ENCODE measurements at regions not wholly inside any gene's neighbourhood (a gene's known extent, or its start where the extent isn't known, plus 50 kb on each side); places are given as distances from the start of the nearest gene placed in this dataset.

- CTCF ChIA-PET: no interaction called here
Measured at GRCh38 chr9:17865881-17866280, 287.0 kb downstream of the SH3GL2 start.

GRCh38 chr9:17870722-17871121 is 291.9 kb downstream of the SH3GL2 start:
- intact Hi-C loops (cut with micrococcal nuclease; ENCODE audit: unreplicated experiment): no loop called here
- Histone ChIP-seq H3K4me3 (ENCODE audit: low read depth, low read length) (no peak overlapping the region), H3K4me1 (no peaks in the 10 kb centered on the region), H3K36me3 (ENCODE audit: control insufficient read depth, insufficient read depth, low read length) (no peaks in the 10 kb centered on the region), H3K27me3 (replicated peaks; ENCODE audit: control insufficient read depth, insufficient read depth, low read length) (no peaks in the 10 kb centered on the region), H3K9me3 (no peaks in the 10 kb centered on the region)
- TF ChIP-seq CTCF (IDR thresholded peaks at IDR 0.05; ENCODE audit: insufficient read depth in 1 of 2, low read depth in 1 of 2, low read length in 1 of 2, severe bottlenecking in 1 of 2, unreplicated experiment in 1 of 2): no peak
- Mint-ChIP-seq H3K9me3 (ENCODE audit: unreplicated experiment) (peaks cover 9% of the 10 kb centered on the region), H3K27ac (ENCODE audit: unreplicated experiment) (no peak overlapping the region), H3K27me3 (ENCODE audit: insufficient read depth, unreplicated experiment) (peaks cover 8% of the 10 kb centered on the region), H3K36me3 (ENCODE audit: insufficient read depth, unreplicated experiment) (no peaks in the 10 kb centered on the region), H3K4me3 (ENCODE audit: unreplicated experiment) (no peak overlapping the region), H3K4me1 (ENCODE audit: low read depth, unreplicated experiment) (no peaks in the 10 kb centered on the region)
- POLR2A ChIA-PET: no interaction called here
- CTCF ChIA-PET: no interaction called here
- no peak for DNase-seq
- BruUV-seq (replicated peaks): no TSS peak

More at GRCh38 chr9:17865881-17866280, 287.0 kb downstream of the SH3GL2 start:
- TF ChIP-seq CTCF (IDR thresholded peaks at IDR 0.05; ENCODE audit: insufficient read depth in 1 of 2, low read depth in 1 of 2, low read length in 1 of 2, severe bottlenecking in 1 of 2, unreplicated experiment in 1 of 2): no peak
- BruUV-seq (replicated peaks): no TSS peak
- Mint-ChIP-seq H3K27me3 (ENCODE audit: insufficient read depth, unreplicated experiment) (peaks cover 8% of the 10 kb centered on the region), H3K27ac (ENCODE audit: unreplicated experiment) (no peak overlapping the region), H3K4me3 (ENCODE audit: unreplicated experiment) (no peak overlapping the region), H3K4me1 (ENCODE audit: low read depth, unreplicated experiment) (no peaks in the 10 kb centered on the region), H3K36me3 (ENCODE audit: insufficient read depth, unreplicated experiment) (no peaks in the 10 kb centered on the region), H3K9me3 (ENCODE audit: unreplicated experiment) (no peaks in the 10 kb centered on the region)
- DNase-seq: no peak
- intact Hi-C loops (cut with micrococcal nuclease; ENCODE audit: unreplicated experiment): no loop called here
- H3K4me1 ChIP-seq: no peaks in the 10 kb centered on the region
- no peak overlapping the region for H3K4me3 ChIP-seq (ENCODE audit: low read depth, low read length)
- POLR2A ChIA-PET: no interaction called here
- H3K36me3 ChIP-seq (ENCODE audit: control insufficient read depth, insufficient read depth, low read length): no peaks in the 10 kb centered on the region
- H3K27me3 ChIP-seq (replicated peaks; ENCODE audit: control insufficient read depth, insufficient read depth, low read length): no peaks in the 10 kb centered on the region
- no peaks in the 10 kb centered on the region for H3K9me3 ChIP-seq

GRCh38 chr9:17871213-17871890 is 292.5 kb downstream of the SH3GL2 start:
- Histone ChIP-seq H3K36me3 (ENCODE audit: control insufficient read depth, insufficient read depth, low read length) (no peaks in the 10 kb centered on the region), H3K27me3 (replicated peaks; ENCODE audit: control insufficient read depth, insufficient read depth, low read length) (no peaks in the 10 kb centered on the region), H3K9me3 (no peaks in the 10 kb centered on the region), H3K4me1 (no peaks in the 10 kb centered on the region), H3K4me3 (ENCODE audit: low read depth, low read length) (no peak overlapping the region)
- H3K27me3 Mint-ChIP-seq (ENCODE audit: insufficient read depth, unreplicated experiment): peaks cover 8% of the 10 kb centered on the region
- ChIA-PET POLR2A (no interaction called here), CTCF (no interaction called here)
- no peak overlapping the region for H3K27ac Mint-ChIP-seq (ENCODE audit: unreplicated experiment)
- H3K4me3 Mint-ChIP-seq (ENCODE audit: unreplicated experiment): no peak overlapping the region
- no peak for DNase-seq
- no TSS peak for BruUV-seq (replicated peaks)
- H3K9me3 Mint-ChIP-seq (ENCODE audit: unreplicated experiment): peaks cover 9% of the 10 kb centered on the region
- H3K4me1 Mint-ChIP-seq (ENCODE audit: low read depth, unreplicated experiment): no peaks in the 10 kb centered on the region
- intact Hi-C loops (cut with micrococcal nuclease; ENCODE audit: unreplicated experiment): no loop called here
- TF ChIP-seq CTCF (IDR thresholded peaks at IDR 0.05; ENCODE audit: insufficient read depth in 1 of 2, low read depth in 1 of 2, low read length in 1 of 2, severe bottlenecking in 1 of 2, unreplicated experiment in 1 of 2): no peak
- no peaks in the 10 kb centered on the region for H3K36me3 Mint-ChIP-seq (ENCODE audit: insufficient read depth, unreplicated experiment)
